ENCODE measurements at regions not wholly inside any gene's neighbourhood (a gene's known extent, or its start where the extent isn't known, plus 50 kb on each side); places are given as distances from the start of the nearest gene placed in this dataset.

GRCh38 chr16:72645538-72645937, 402.4 kb downstream of the ZFHX3 start:
- TF ChIP-seq, protein P1, sequence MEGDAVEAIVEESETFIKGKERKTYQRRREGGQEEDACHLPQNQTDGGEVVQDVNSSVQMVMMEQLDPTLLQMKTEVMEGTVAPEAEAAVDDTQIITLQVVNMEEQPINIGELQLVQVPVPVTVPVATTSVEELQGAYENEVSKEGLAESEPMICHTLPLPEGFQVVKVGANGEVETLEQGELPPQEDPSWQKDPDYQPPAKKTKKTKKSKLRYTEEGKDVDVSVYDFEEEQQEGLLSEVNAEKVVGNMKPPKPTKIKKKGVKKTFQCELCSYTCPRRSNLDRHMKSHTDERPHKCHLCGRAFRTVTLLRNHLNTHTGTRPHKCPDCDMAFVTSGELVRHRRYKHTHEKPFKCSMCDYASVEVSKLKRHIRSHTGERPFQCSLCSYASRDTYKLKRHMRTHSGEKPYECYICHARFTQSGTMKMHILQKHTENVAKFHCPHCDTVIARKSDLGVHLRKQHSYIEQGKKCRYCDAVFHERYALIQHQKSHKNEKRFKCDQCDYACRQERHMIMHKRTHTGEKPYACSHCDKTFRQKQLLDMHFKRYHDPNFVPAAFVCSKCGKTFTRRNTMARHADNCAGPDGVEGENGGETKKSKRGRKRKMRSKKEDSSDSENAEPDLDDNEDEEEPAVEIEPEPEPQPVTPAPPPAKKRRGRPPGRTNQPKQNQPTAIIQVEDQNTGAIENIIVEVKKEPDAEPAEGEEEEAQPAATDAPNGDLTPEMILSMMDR (IDR thresholded peaks at IDR 0.05 in 4 of 5, conservative IDR thresholded peaks at IDR 0.05 in 1 of 5) = no peak
- TF ChIP-seq POLR2A (IDR thresholded peaks at IDR 0.05) = no peak
